Activated CD8-positive, alpha-beta memory T cell treated with anti-CD3 and anti-CD28 coated beads, Interleukin-2, amount 50 U/mL, for 24 hours (primary cell): ENCODE measurements at regions not wholly inside any gene's neighbourhood (a gene's known extent, or its start where the extent isn't known, plus 50 kb on each side); places are given as distances from the start of the nearest gene placed in this dataset.
"Not testable (repeated sequence)": the region's sequence is repeated elsewhere in the genome, so short reads cannot be mapped to it uniquely, and the experiment has no call there.

Experiments
- DNase-seq: peaks from one replicate; pipeline ENCODE4 v3.0.0-alpha.2; 2020; ENCODE audit errors: extremely low read depth

GRCh38 chr22:49721211-49721763, 106.4 kb downstream of the BRD1 start:
- DNase-seq, result no peak

GRCh38 chr22:49720279-49720959, 107.3 kb downstream of the BRD1 start:
- no peak for DNase-seq

GRCh38 chr22:49719046-49719445, 108.6 kb downstream of the BRD1 start:
- no peak for DNase-seq

GRCh38 chr22:49718396-49718795, 109.3 kb downstream of the BRD1 start:
- DNase-seq, result no peak

- no peak for DNase-seq
Measured at GRCh38 chr22:49717322-49717919, 110.3 kb downstream of the BRD1 start.

GRCh38 chr22:49716441-49716840, 111.2 kb downstream of the BRD1 start:
- no peak for DNase-seq

- DNase-seq, result no peak
Measured at GRCh38 chr22:49715450-49715849, 112.2 kb downstream of the BRD1 start.

GRCh38 chr22:49713003-49713402, 114.7 kb downstream of the BRD1 start:
- DNase-seq, result no peak

GRCh38 chr22:49712195-49712791, 115.4 kb downstream of the BRD1 start:
- DNase-seq, result no peak

GRCh38 chr22:49710746-49711145, 116.9 kb downstream of the BRD1 start:
- DNase-seq, result no peak

- DNase-seq, result no peak
Measured at GRCh38 chr22:49709464-49709863, 118.2 kb downstream of the BRD1 start.

- DNase-seq, result no peak
Measured at GRCh38 chr22:49705972-49706352, 121.7 kb downstream of the BRD1 start.

- no peak for DNase-seq
Measured at GRCh38 chr22:49705216-49705971, 122.3 kb downstream of the BRD1 start.

- no peak for DNase-seq
Measured at GRCh38 chr22:49704345-49705215, 123.1 kb downstream of the BRD1 start.

- DNase-seq, result no peak
Measured at GRCh38 chr22:49703990-49704344, 123.7 kb downstream of the BRD1 start.

GRCh38 chr22:49703505-49703904, 124.2 kb downstream of the BRD1 start:
- no peak for DNase-seq

GRCh38 chr22:49702068-49702397, 125.6 kb downstream of the BRD1 start:
- no peak for DNase-seq

GRCh38 chr22:49701380-49702067, 126.1 kb downstream of the BRD1 start:
- DNase-seq, result no peak

GRCh38 chr22:49699928-49700498, 127.7 kb downstream of the BRD1 start:
- no peak for DNase-seq

- no peak for DNase-seq
Measured at GRCh38 chr22:49699476-49699875, 128.2 kb downstream of the BRD1 start.

- not testable (repeated sequence) for DNase-seq
Measured at GRCh38 chr22:49698616-49699015, 129.1 kb downstream of the BRD1 start.
